H1 (cell line): ENCODE measurements at regions not wholly inside any gene's neighbourhood (a gene's known extent, or its start where the extent isn't known, plus 50 kb on each side); places are given as distances from the start of the nearest gene placed in this dataset.
"Not testable (repeated sequence)": the region's sequence is repeated elsewhere in the genome, so short reads cannot be mapped to it uniquely, and the experiment has no call there.

ENCODE experiments used
- CTCF ChIA-PET: fragments of 300-600 bp; sonication (Branson Sonifier 250); formaldehyde crosslinking; loops from one replicate; lab custom pipeline; 2021; ENCODE audit not compliant: partially characterized antibody; lab: Charles Lee
- POLR2A ChIA-PET: fragments of 300-600 bp; sonication (Branson Sonifier 250); formaldehyde crosslinking; loops from one replicate; lab custom pipeline; 2021; ENCODE audit warnings: inconsistent platforms; ENCODE audit not compliant: partially characterized antibody; lab: Charles Lee
- DNase-seq, 2 experiments: peaks; one replicate each; pipeline versions ENCODE4 v3.0.0 to v3.0.0-alpha.2; 2010 to 2022; ENCODE audit warnings: low spot score in 2 of 2, low read depth in 1 of 2, mixed read lengths in 1 of 2
- FAIRE-seq: peaks from 2 replicates; lab custom pipeline; 2011; peaks lifted over from hg19 to GRCh38; lab: Jason Lieb, UNC
- H2AFZ ChIP-seq: 2 replicates; pipeline ENCODE4 v1.8.1; 2012; ENCODE audit warnings: low read length, inconsistent platforms
- H2AK5ac ChIP-seq: 2 replicates; pipeline ENCODE4 v1.6.1; 2013; ENCODE audit warnings: low read depth, low read length
- H2BK120ac ChIP-seq: replicated peaks from 2 replicates; pipeline ENCODE3; 2013; ENCODE audit warnings: low read depth, low read length, inconsistent platforms
- H2BK12ac ChIP-seq: 2 replicates; pipeline ENCODE4 v1.6.1; 2013; ENCODE audit warnings: low read depth, low read length
- H2BK15ac ChIP-seq: 2 replicates; pipeline ENCODE4 v1.6.1; 2013; ENCODE audit warnings: low read length
- H2BK20ac ChIP-seq: 2 replicates; pipeline ENCODE4 v1.6.1; 2013; ENCODE audit warnings: low read length
- H2BK5ac ChIP-seq: 2 replicates; pipeline ENCODE4 v1.6.1; 2013; ENCODE audit warnings: low read depth, low read length
- H3K14ac ChIP-seq: 2 replicates; pipeline ENCODE4 v1.6.1; 2013; ENCODE audit warnings: inconsistent platforms; ENCODE audit not compliant: insufficient read length
- H3K18ac ChIP-seq: 2 replicates; pipeline ENCODE4 v1.6.1; 2013; ENCODE audit warnings: low read length; ENCODE audit errors: extremely low read depth
- H3K23ac ChIP-seq: 2 replicates; pipeline ENCODE4 v1.6.1; 2013; ENCODE audit warnings: inconsistent platforms; ENCODE audit not compliant: insufficient read length
- H3K23me2 ChIP-seq: 2 replicates; pipeline ENCODE4 v1.6.1; 2013; ENCODE audit warnings: low read depth, low read length
- H3K27ac ChIP-seq: 2 replicates; pipeline ENCODE4 v1.6.1; 2011; ENCODE audit warnings: low read depth, low read length, inconsistent platforms
- H3K27me3 ChIP-seq, 4 experiments: replicated peaks in 1 of 4; 1 replicate in 1 of 4; 2 replicates in 3 of 4; pipeline versions ENCODE4 v1.6.1 to v1.8.1; 2011 to 2013; ENCODE audit warnings: low read length in 3 of 4, mild to moderate bottlenecking in 3 of 4, inconsistent platforms in 2 of 4, mixed read lengths in 2 of 4, moderate library complexity in 1 of 4; ENCODE audit not compliant: control insufficient read depth in 3 of 4, insufficient read depth in 3 of 4; ENCODE audit errors: extremely low read depth in 1 of 4
- H3K36me3 ChIP-seq, 4 experiments: 2 replicates each; pipeline versions ENCODE4 v1.6.1 to v1.8.1; 2011 to 2013; ENCODE audit warnings: mild to moderate bottlenecking in 4 of 4, low read length in 3 of 4, moderate library complexity in 2 of 4, control low read depth in 1 of 4, inconsistent platforms in 1 of 4; ENCODE audit not compliant: insufficient read depth in 4 of 4, control insufficient read depth in 2 of 4
- H3K4ac ChIP-seq: replicated peaks from 2 replicates; pipeline ENCODE3; 2013; ENCODE audit warnings: low read length, low read depth, mixed read lengths, inconsistent platforms; ENCODE audit not compliant: insufficient read length
- H3K4me1 ChIP-seq, 4 experiments: replicated peaks in 1 of 4; 1 replicate in 1 of 4; 2 replicates in 3 of 4; pipeline versions ENCODE4 v1.6.1 to v1.8.1; 2011 to 2013; ENCODE audit warnings: low read length in 3 of 4, inconsistent platforms in 2 of 4, mixed read lengths in 1 of 4; ENCODE audit not compliant: insufficient read depth in 4 of 4, control insufficient read depth in 3 of 4
- H3K4me2 ChIP-seq, 2 experiments: 2 replicates each; pipeline versions ENCODE4 v1.6.1 to v1.8.1; 2011 to 2013; ENCODE audit warnings: low read depth in 2 of 2, low read length in 2 of 2, control low read depth in 1 of 2, inconsistent platforms in 1 of 2, mild to moderate bottlenecking in 1 of 2; ENCODE audit not compliant: insufficient read depth in 1 of 2
- H3K4me3 ChIP-seq, 4 experiments: fragments of 200-600, 300-600 bp in 1 of 4; sonication (generic), shearing (Covaris generic), sonication (Bioruptor Twin) in 1 of 4; 2 replicates each; pipeline versions ENCODE4 v1.5.1 to v1.8.1; 2011 to 2016; ENCODE audit warnings: low read length in 4 of 4, low read depth in 3 of 4, control low read depth in 2 of 4, inconsistent platforms in 2 of 4, mild to moderate bottlenecking in 2 of 4, mixed read lengths in 1 of 4, moderate library complexity in 1 of 4; ENCODE audit not compliant: insufficient read depth in 2 of 4; ENCODE audit errors: extremely low read depth in 1 of 4
- H3K56ac ChIP-seq: replicated peaks from 2 replicates; pipeline ENCODE3; 2013; ENCODE audit warnings: low read depth, mild to moderate bottlenecking, mixed read lengths, low read length, inconsistent platforms; ENCODE audit not compliant: insufficient read length
- H3K79me1 ChIP-seq: 2 replicates; pipeline ENCODE4 v1.6.1; 2013; ENCODE audit warnings: low read depth, low read length, control low read depth
- H3K79me2 ChIP-seq, 2 experiments: 2 replicates each; pipeline versions ENCODE4 v1.6.1 to v1.8.1; 2012 to 2013; ENCODE audit warnings: low read length in 2 of 2, mild to moderate bottlenecking in 2 of 2, inconsistent platforms in 1 of 2; ENCODE audit not compliant: insufficient read depth in 2 of 2, control insufficient read depth in 1 of 2
- H3K9ac ChIP-seq, 4 experiments: replicated peaks in 1 of 4; 1 replicate in 1 of 4; 2 replicates in 3 of 4; pipeline versions ENCODE4 v1.6.1 to v1.8.1; 2011 to 2013; ENCODE audit warnings: low read depth in 3 of 4, low read length in 3 of 4, control low read depth in 2 of 4, mild to moderate bottlenecking in 2 of 4, moderate library complexity in 2 of 4, inconsistent platforms in 1 of 4; ENCODE audit errors: extremely low read depth in 1 of 4
- H3K9me3 ChIP-seq, 2 experiments: 2 replicates each; pipeline versions ENCODE4 v1.6.1 to v1.8.1; 2012 to 2013; ENCODE audit warnings: mild to moderate bottlenecking in 2 of 2, moderate library complexity in 2 of 2, control low read depth in 1 of 2, inconsistent platforms in 1 of 2, low read depth in 1 of 2, low read length in 1 of 2, mixed read lengths in 1 of 2; ENCODE audit not compliant: insufficient read depth in 2 of 2
- H4K20me1 ChIP-seq, 2 experiments: replicated peaks in 1 of 2; 2 replicates each; pipeline versions ENCODE3 to v1.8.1; 2011 to 2013; ENCODE audit warnings: inconsistent platforms in 2 of 2, low read length in 2 of 2, mild to moderate bottlenecking in 1 of 2; ENCODE audit not compliant: insufficient read depth in 2 of 2, control insufficient read depth in 1 of 2
- H4K5ac ChIP-seq: 2 replicates; pipeline ENCODE4 v1.6.1; 2013; ENCODE audit warnings: low read length, low read depth, mixed read lengths, inconsistent platforms; ENCODE audit not compliant: insufficient read length
- H4K8ac ChIP-seq: 2 replicates; pipeline ENCODE4 v1.8.0; 2013; ENCODE audit warnings: mild to moderate bottlenecking, moderate library complexity, low read length, inconsistent platforms; ENCODE audit not compliant: insufficient read depth; ENCODE audit errors: extremely low read depth
- H4K91ac ChIP-seq: replicated peaks from 2 replicates; pipeline ENCODE3; 2013; ENCODE audit warnings: low read length, mixed read lengths, inconsistent platforms; ENCODE audit not compliant: insufficient read length
- WGBS, 2 experiments: shearing (Covaris generic) in 1 of 2; methylation state at CpG; one replicate each; pipeline versions ENCODE4 v1.1.6 to v1.1.7; 2013 to 2015; ENCODE audit warnings: low lambda C conversion rate in 2 of 2, mixed read lengths in 2 of 2, inconsistent platforms in 1 of 2, low coverage in 1 of 2, missing lambda C conversion rate in 1 of 2; ENCODE audit not compliant: insufficient replicate concordance in 2 of 2, insufficient coverage in 1 of 2, insufficient read length in 1 of 2; ENCODE audit errors: extremely low coverage in 1 of 2, missing lambda C conversion rate in 1 of 2; 5-methylcytosine and 5-hydroxymethylcytosine counted together

DNA sequence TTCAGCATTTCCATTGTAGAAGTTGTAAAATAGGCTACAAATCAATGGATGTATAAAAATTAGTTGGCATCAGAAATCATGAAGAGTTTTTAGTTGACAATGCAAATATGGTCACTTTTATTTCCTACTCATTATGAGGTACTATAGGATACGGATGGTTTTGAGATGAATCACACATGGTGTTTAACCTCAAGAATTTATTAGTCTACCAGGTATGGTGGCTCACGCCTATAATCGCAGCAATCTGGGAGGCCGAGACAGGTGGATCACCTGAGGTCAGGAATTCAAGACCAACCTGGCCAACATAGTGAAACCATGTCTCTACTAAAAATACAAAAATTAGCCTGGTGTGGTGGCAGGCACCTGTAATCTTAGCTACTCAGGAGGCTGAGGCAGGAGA, 1119.0 kb downstream of the NXPH1 start:
- H2BK20ac ChIP-seq, DNase-seq, H3K18ac ChIP-seq, H2AFZ ChIP-seq, H2BK120ac ChIP-seq, H3K36me3 ChIP-seq, H3K9me3 ChIP-seq, H3K79me1 ChIP-seq, H3K23me2 ChIP-seq, H3K4me1 ChIP-seq, H4K91ac ChIP-seq, H4K20me1 ChIP-seq, H3K56ac ChIP-seq, H3K9ac ChIP-seq, H4K8ac ChIP-seq, CTCF ChIA-PET, H2BK15ac ChIP-seq, H3K4me2 ChIP-seq, H4K5ac ChIP-seq, H3K4ac ChIP-seq, H3K27ac ChIP-seq, H3K14ac ChIP-seq, H3K27me3 ChIP-seq, POLR2A ChIA-PET, H2BK12ac ChIP-seq, H3K4me3 ChIP-seq, H2AK5ac ChIP-seq, FAIRE-seq, H3K23ac ChIP-seq, H3K79me2 ChIP-seq, H2BK5ac ChIP-seq: not testable (repeated sequence)
- WGBS, 2 experiments = 96% methylated on average over 4 of the region's 4 CpGs; no CpG with 5 or more reads in 1 of the 2 experiments
